GM18517 (cell line): ENCODE measurements at regions not wholly inside any gene's neighbourhood (a gene's known extent, or its start where the extent isn't known, plus 50 kb on each side); places are given as distances from the start of the nearest gene placed in this dataset.

Experiments
- ATAC-seq: cut with Tn5 transposase; IDR thresholded peaks from one replicate; pipeline ENCODE4 v1.9.1; 2021; ENCODE audit warnings: mild to moderate bottlenecking, moderate library complexity; ENCODE audit not compliant: unreplicated experiment

- no peak for ATAC-seq
Measured at GRCh38 chr7:69451715-69452114, 146.6 kb upstream of the AUTS2 start.

GRCh38 chr7:69452797-69453196 lies 145.5 kb upstream of the AUTS2 start:
- ATAC-seq, result no peak

- no peak for ATAC-seq
Measured at GRCh38 chr7:69457595-69458504, 140.4 kb upstream of the AUTS2 start.

- no peak for ATAC-seq
Measured at GRCh38 chr7:69464035-69464434, 134.2 kb upstream of the AUTS2 start.

GRCh38 chr7:69465262-69465661 lies 133.0 kb upstream of the AUTS2 start:
- ATAC-seq, result no peak

GRCh38 chr7:69467826-69468225 lies 130.4 kb upstream of the AUTS2 start:
- no peak for ATAC-seq

GRCh38 chr7:69476416-69476815 lies 121.9 kb upstream of the AUTS2 start:
- ATAC-seq, result no peak

- ATAC-seq, result no peak
Measured at GRCh38 chr7:69482676-69483075, 115.6 kb upstream of the AUTS2 start.

- ATAC-seq, result no peak
Measured at GRCh38 chr7:69489533-69489932, 108.7 kb upstream of the AUTS2 start.

GRCh38 chr7:69498671-69499070 lies 99.6 kb upstream of the AUTS2 start:
- no peak for ATAC-seq

GRCh38 chr7:69502358-69502757 lies 95.9 kb upstream of the AUTS2 start:
- no peak for ATAC-seq

GRCh38 chr7:69504733-69505420 lies 93.4 kb upstream of the AUTS2 start:
- no peak for ATAC-seq

GRCh38 chr7:69508736-69509135 lies 89.5 kb upstream of the AUTS2 start:
- ATAC-seq, result no peak

GRCh38 chr7:69510114-69510513 lies 88.2 kb upstream of the AUTS2 start:
- no peak for ATAC-seq

- no peak for ATAC-seq
Measured at GRCh38 chr7:69515495-69516212, 82.6 kb upstream of the AUTS2 start.

- ATAC-seq, result no peak
Measured at GRCh38 chr7:69516238-69516820, 81.9 kb upstream of the AUTS2 start.

GRCh38 chr7:69517985-69518704 lies 80.1 kb upstream of the AUTS2 start:
- no peak for ATAC-seq

- no peak for ATAC-seq
Measured at GRCh38 chr7:69518705-69519077, 79.6 kb upstream of the AUTS2 start.

- no peak for ATAC-seq
Measured at GRCh38 chr7:69526570-69526969, 71.7 kb upstream of the AUTS2 start.

- ATAC-seq, result no peak
Measured at GRCh38 chr7:69527706-69528105, 70.6 kb upstream of the AUTS2 start.

GRCh38 chr7:69531050-69531449 lies 67.2 kb upstream of the AUTS2 start:
- no peak for ATAC-seq
